Inferior parietal cortex (tissue), 1 donor: ENCODE measurements at regions not wholly inside any gene's neighbourhood (a gene's known extent, or its start where the extent isn't known, plus 50 kb on each side); places are given as distances from the start of the nearest gene placed in this dataset.
"Not testable (repeated sequence)": the region's sequence is repeated elsewhere in the genome, so short reads cannot be mapped to it uniquely, and the experiment has no call there.

Experiments
- DNase-seq: peaks from one replicate; pipeline ENCODE4 v3.0.0-alpha.2; 2016; ENCODE audit errors: extremely low spot score

GRCh38 chr20:10109641-10110040, 74.9 kb downstream of the ANKEF1 start:
- no peak for DNase-seq

DNA sequence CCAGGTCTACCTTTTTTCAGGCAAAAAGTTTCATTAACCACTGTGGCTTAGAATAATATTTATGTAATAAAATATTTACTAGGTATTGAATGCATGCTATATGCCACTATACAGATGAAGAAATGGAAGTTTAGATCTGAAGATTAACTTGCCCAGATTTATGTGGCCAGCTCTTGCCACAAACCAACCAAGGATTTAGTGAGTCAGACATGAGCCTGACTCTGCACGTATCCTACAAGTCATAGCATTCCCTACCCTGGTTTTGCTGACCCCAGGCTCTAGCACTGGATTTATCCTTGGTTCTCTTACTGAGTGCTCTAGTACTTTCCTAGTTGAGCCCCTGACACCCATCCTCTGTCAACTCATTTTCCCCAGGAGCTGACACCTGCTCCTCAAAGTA, 75.4 kb downstream of the ANKEF1 start:
- DNase-seq: no peak

- no peak for DNase-seq
Observed at GRCh38 chr20:10111139-10111958, 76.6 kb downstream of the ANKEF1 start.

DNA sequence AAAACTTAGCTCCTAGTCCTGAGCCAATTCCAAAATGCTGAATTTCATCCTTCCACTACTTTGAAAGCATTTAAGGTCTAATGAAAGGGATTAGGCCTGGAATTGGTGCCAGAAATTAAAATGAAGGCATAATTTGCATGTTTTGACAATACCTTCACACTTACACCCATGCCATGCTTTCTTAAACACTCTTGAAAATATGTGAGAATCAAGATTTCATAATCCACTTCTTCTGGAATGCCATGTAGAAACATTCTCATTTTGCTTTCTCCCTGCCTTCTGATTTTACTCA, 77.1 kb downstream of the ANKEF1 start:
- DNase-seq: no peak

GRCh38 chr20:10113746-10114145, 79.0 kb downstream of the ANKEF1 start:
- DNase-seq: no peak

DNA sequence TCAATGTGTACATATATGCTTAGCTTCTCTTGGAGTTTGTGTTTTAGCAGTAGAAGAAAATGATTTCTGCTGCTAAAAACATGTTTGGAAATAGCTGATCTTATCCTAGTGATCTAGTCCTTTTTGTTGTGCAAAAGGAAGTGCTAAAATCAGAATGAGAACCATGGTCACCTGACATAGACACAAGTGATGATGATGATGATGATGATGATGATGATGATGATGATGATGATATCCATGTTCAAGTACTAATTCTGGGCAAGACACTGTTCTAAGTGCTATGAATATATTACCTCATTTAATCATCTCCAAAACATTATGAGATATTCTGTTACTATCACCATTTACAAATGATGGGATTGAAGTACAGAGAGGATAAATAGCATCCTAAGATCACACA, 79.8 kb downstream of the ANKEF1 start:
- no peak for DNase-seq

DNA sequence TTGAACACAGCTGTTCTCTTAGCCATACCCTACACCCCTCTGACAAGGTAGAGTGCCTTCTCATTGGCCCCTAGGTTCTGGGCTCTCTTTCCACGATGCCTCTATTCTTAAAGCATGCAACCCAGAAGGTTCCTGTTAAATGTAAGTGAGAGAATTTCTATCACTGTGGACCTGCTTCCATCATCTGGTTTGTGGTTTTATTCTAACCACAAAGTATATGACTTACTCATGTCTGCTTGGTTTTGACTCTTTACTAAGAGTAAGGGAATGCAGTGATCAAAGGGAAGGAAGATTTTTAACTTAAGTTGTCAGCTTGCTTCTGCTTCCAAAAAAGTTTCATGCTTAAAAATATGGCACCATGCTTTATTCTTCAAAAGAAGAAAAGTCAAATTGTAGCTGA, 80.2 kb downstream of the ANKEF1 start:
- no peak for DNase-seq

GRCh38 chr20:10119336-10119735, 84.5 kb downstream of the ANKEF1 start:
- DNase-seq: no peak

GRCh38 chr20:10124883-10125282, 90.1 kb downstream of the ANKEF1 start:
- not testable (repeated sequence) for DNase-seq

- no peak for DNase-seq
Observed at GRCh38 chr20:10125757-10126156, 91.0 kb downstream of the ANKEF1 start.

- no peak for DNase-seq
Observed at GRCh38 chr20:10129749-10130148, 88.9 kb upstream of the SNAP25 start.

DNA sequence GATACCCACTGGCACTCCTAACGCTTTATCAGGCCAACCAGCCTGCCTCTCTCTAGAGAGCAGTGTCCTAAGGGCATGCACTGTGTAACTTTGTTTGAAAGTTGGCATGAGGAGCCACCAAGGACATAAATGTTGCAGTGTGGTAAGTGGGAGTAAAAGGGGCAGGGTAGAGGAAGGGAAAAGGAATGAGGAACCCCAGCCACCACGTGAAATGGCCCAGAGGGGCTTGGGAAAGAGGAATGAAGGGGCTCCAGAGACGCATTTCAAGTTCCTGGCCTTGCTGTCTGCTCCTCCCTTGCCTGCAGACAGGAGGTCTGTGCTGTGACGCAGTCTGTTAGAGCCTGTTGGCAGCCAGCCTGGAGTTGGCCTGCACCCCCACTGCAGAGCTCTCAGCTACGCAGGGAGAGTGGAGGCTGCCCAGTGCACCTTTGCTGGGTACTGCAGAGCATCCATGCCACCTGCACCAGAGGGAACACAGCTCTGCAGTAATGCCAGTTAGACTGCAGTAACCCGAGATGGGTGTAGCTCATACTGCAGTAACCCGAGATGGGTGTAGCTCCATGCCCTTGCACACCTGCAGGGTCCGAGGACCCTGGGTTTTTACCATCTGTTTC, 86.8 kb upstream of the SNAP25 start:
- DNase-seq: no peak

- DNase-seq: no peak
Observed at GRCh38 chr20:10132387-10132786, 86.2 kb upstream of the SNAP25 start.

GRCh38 chr20:10133532-10133931, 85.1 kb upstream of the SNAP25 start:
- DNase-seq: no peak

GRCh38 chr20:10134176-10134575, 84.5 kb upstream of the SNAP25 start:
- DNase-seq: no peak

DNA sequence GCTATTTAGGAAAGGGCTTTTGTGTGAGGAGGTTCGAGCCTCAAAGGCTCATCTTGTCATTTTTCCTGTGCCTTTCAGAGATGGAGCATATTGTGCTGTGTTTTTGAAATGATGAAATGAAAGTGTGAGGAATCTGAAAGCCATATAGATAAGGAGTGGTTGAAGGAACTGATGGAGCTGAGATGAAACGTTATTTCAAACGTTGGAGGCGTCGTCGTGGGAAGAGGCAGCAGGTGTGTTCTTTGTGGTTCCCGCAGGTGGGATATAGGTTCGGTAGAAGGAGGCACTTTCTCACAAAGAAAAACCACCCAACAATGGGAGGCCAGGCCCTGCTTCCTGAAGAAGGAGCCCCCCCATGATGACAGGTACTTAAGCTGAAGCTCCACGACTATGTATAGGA, 83.2 kb upstream of the SNAP25 start:
- DNase-seq: no peak

DNA sequence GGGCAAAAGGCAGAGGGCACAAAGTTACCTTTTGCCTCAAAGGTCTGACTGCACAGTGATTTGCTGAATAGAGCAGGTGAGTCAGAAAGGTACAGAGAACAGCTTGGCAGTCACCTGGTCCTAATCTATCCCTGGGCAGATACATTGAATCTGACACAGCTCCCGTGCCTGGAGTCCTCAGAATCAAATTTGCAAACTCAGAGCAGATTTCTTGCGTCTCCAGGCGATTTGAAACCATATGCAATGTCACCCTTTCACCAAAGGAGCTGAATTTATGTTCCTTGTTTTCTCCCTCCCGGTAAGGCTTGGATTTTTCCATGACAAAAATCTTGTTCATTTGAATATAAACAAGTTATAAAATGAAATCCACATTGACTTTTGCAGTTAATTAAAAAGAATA, 81.6 kb upstream of the SNAP25 start:
- no peak for DNase-seq

DNA sequence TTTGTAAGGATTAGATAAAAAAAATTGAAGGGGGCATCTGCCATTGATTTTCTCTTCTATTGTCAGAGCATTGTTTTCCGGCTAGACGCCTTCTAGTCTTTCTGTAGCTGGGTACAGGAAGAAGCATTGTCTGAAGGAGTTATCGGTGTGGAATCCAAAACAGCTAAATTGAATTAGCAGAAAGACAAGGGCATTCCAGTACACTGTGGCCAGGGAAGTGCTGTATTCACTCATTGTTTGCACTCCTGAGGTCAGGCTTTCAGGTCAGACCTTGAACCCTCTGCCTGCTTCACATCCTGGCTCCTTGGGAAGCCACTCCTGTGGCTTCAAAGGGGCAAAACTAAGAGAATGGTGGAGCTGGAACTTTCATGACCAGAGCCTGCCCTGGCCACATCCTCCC, 81.1 kb upstream of the SNAP25 start:
- DNase-seq: no peak

- DNase-seq: no peak
Observed at GRCh38 chr20:10157549-10157948, 61.1 kb upstream of the SNAP25 start.

DNA sequence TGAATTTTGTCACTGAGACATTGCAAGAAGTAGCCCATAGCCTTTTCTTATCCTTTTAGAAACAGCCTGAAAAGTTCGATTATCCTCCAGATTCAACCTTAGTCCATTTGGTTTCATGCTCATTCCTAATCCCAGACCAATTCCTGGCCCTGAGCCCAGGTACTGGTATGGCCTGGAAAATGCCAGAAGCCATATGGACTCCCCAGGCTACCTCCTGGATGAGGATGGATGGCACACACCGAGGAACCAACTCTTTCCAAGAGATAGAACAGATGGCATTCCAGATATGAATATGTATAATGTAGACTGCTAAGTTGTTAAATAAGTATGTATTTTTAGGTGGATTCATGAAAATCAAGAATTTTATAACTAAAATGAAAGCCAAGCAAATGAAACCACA, 51.6 kb upstream of the SNAP25 start:
- DNase-seq: peak; percentile 51

DNA sequence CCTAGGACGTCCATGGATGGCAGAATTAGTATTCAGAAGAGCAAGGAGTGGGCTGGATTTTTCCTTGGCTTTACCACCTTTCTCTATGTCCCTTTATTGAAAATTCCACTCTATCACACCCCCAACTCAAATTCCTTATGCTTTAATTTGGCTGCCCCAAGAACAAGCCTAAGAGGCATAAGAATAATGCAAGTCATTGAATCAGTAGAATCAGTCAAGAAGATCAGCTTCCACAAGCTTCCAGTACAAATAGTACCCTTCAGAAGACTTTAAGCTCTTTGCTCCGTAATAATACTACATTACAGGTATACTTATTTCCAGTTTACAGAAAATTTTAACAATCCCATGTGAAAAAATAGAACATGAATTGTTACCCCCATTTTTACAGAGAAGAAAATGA, 51.0 kb upstream of the SNAP25 start:
- no peak for DNase-seq
